ENCODE measurements at regions not wholly inside any gene's neighbourhood (a gene's known extent, or its start where the extent isn't known, plus 50 kb on each side); places are given as distances from the start of the nearest gene placed in this dataset.

- TF ChIP-seq, protein P1, sequence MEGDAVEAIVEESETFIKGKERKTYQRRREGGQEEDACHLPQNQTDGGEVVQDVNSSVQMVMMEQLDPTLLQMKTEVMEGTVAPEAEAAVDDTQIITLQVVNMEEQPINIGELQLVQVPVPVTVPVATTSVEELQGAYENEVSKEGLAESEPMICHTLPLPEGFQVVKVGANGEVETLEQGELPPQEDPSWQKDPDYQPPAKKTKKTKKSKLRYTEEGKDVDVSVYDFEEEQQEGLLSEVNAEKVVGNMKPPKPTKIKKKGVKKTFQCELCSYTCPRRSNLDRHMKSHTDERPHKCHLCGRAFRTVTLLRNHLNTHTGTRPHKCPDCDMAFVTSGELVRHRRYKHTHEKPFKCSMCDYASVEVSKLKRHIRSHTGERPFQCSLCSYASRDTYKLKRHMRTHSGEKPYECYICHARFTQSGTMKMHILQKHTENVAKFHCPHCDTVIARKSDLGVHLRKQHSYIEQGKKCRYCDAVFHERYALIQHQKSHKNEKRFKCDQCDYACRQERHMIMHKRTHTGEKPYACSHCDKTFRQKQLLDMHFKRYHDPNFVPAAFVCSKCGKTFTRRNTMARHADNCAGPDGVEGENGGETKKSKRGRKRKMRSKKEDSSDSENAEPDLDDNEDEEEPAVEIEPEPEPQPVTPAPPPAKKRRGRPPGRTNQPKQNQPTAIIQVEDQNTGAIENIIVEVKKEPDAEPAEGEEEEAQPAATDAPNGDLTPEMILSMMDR (optimal IDR thresholded peaks at IDR 0.05 in 1 of 3, IDR thresholded peaks at IDR 0.05 in 1 of 3, conservative IDR thresholded peaks at IDR 0.05 in 1 of 3; ENCODE audit: extremely low read depth in 1 of 3, insufficient read depth in 2 of 3, low read length in 3 of 3) = no peak
- TF ChIP-seq EZH2 (IDR thresholded peaks at IDR 0.05; ENCODE audit: low read length) = no peak
These were observed 1965.9 kb downstream of the TP53TG3F start for GRCh38 chr16:35425270-35425669.

All from keratinocyte (primary cell).